HG03520 (cell line): ENCODE measurements at regions not wholly inside any gene's neighbourhood (a gene's known extent, or its start where the extent isn't known, plus 50 kb on each side); places are given as distances from the start of the nearest gene placed in this dataset.

Source experiments
- ATAC-seq: cut with Tn5 transposase; IDR thresholded peaks from one replicate; pipeline ENCODE4 v1.9.1; 2021; ENCODE audit warnings: mild to moderate bottlenecking, moderate library complexity; ENCODE audit not compliant: unreplicated experiment

DNA sequence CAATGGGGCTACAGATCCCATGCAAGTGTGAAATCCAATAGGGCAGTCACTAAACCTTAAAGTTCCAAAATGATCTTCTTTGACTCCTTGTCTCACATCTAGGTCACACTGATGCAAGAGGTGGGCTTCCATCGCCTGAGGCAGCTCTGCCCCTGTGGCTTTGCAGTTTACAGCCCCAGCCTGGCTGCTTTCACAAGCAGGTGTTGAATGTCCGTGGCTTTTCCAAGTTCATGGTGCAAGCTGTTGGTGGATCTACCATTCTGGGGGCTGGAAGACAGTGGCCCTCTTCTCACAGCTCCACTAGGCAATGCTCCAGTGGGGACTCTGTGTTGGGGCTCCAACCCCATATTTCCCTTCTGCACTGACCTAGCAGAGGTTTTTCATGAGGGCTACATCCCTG, 68.5 kb upstream of the PRR20G start:
- no peak for ATAC-seq

DNA sequence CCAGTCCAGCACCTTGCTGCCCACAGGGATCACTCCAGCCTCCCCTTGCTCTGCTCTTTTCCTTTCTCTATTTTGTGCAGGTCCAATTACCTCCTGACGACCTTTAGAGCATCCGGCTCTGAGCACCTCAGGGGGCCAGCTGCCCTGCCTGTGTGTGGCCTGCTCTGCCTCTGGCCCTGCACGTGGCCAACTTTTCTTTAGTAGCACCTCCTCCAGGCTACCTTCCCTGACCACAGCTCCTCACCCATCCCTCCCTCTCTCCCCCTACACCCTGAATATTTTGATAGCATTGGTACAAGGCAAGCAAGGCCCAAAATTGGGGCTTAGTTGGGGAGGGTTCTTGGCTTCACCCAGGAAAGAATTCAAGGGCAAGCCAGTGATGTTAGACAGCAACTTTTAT, 66.9 kb upstream of the PRR20G start:
- ATAC-seq: no peak

DNA sequence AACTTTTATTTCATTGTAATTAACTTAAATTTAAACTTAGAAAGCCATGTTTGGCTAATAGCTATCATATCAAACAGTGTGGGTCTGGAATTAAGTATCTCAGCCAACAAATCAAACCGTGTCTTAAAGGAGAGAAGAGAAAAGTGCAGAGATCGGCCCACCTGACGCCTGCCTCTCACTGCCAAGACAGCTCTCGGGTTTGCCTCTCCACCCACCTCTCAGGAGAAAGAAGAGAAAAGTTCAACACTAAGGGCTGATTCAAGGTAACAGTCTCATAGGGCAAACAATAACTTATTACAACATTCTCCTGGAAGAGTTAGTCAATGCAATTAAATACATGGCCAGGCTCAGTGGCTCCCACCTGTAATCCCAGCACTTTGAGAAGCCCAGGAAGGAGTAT, 64.8 kb upstream of the PRR20G start:
- no peak for ATAC-seq

DNA sequence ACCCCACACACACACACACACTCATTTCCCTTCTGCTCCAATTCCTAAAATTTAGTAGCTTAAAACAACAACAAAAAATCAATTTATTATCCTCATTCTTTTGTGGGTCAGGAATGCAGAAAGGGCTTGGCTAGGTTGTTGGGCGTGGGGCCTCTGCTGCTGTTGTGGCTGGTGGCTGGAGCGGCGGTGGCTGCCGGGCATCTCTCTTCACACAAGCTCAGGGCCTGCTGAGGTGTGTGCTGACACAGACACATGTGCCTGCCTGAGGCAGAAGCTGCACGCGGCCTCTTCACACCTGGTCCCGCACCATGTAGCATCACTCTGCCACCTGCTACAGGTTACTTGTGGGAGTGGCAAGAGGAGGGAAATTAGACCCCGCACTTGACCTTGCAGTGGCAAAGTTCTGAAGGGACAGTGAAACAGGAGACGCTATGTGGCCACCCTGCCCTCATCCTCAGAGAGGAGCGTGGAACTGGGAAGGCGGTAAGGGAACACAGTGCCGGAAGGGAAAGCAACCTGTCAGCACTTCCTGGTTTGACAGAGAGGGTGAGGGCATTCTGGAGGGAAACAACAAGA, 64.0 kb upstream of the PRR20G start:
- no peak for ATAC-seq

DNA sequence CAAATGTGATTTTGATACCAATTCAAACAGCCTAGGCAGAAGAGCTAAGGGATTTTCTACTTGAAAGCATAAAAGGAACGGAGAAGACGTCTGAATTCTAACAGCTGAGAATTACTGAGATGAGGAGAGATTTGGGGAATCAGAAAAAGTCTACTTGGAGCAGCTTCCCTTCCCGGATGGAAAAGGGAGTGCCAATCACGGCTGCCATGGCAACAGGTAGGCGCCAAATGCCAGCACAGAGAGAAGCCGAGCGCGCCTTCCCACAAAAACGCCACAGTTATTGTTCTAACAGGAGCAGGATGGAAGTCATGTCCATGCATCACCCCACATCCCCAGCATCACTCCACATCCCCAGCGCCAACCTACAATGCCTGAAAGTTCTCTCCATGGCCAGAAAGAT, 63.5 kb upstream of the PRR20G start:
- ATAC-seq: no peak

DNA sequence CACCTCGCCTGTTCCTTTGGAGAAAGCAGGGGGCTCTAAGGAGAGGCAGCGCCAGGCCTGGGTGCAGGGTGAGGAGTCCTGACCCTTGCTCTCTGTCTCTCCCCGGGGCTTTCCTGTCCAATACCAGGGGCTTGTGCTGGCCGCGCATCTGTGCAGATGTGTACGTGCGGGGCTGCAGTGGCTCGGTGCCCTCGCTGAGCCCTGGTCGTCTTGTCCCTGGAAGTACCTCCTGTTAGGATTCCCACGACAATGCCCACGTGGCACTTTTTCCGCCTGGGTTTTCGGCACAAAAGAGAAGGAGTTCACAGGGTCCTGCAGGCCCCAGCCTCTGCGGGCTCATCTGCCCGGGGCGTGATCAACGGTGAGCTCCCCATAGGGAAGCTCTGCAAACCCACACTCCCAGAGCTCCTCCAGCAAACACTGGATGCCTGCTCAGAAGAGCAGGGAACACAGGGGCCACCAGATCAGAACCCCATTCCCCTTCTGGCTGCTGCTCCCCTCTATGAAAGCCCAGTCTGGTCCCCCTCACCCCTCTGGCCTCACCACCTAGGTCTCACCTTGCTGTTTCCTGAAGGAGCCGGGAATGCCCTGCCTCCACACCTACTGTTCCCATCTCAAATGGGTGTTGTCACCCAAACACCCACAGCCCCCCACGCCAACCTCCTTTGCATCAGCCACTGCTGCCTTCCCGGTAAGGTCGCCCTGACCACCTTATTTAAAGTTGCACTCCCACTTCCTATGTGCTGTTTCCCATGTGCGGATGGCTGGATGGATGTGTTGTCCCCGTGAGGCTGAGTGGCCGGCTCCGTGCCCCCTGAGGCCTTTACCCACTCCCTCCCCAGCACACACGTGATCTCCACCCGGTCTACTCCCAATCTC, 62.6 kb upstream of the PRR20G start:
- ATAC-seq: no peak

DNA sequence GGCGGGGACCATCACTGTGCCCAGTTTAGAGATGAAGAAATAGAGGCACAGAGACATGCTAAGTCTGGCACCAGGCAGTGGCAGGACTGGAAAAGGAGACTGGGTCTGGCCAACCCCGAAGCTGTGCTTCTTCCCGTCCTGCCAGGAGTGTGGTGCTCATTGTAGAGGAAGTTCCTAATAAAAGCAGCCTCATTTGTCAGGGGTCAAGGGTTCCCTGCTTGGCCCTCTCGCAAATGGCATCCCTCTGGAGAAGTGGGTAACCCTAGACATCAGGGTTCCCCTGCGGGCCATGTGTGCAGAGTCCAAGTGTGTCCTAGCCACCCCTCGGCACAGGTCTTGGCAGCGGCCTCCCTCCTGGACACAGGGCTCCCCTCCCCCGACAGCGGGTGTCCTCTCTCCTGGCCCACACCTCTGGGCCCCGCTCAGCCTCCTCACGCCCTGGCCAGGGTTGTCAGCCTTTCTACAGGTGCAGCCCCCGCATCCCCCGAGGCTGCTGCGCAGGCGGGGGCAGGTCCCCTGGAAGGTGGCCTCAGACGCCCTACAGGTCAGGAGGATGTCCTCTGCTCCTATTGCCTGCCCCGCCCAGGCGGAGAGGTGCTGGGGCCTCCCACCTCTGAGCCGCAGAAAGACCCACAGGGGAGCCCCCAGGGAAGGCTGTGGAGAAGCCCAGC, 61.8 kb upstream of the PRR20G start:
- no peak for ATAC-seq

DNA sequence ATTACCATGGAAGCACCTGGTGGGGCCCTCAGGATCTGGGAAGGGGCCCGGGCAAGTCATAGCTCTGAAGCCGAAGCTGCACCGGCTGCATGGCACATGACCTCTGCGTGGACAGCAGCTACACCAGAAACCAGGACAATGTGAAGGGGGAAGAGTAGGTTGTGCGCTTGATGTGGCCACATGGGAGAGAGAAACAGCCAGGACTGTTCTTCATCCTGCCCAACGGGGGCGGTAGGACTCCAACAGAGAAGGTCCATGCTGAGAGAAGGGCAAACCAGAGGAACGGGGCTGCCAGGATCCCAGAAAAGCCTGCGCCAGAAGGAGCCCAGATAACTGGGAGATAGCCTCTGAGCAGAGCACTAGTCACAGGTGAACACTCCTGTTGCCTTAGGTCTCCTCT, 54.9 kb upstream of the PRR20G start:
- ATAC-seq: no peak

DNA sequence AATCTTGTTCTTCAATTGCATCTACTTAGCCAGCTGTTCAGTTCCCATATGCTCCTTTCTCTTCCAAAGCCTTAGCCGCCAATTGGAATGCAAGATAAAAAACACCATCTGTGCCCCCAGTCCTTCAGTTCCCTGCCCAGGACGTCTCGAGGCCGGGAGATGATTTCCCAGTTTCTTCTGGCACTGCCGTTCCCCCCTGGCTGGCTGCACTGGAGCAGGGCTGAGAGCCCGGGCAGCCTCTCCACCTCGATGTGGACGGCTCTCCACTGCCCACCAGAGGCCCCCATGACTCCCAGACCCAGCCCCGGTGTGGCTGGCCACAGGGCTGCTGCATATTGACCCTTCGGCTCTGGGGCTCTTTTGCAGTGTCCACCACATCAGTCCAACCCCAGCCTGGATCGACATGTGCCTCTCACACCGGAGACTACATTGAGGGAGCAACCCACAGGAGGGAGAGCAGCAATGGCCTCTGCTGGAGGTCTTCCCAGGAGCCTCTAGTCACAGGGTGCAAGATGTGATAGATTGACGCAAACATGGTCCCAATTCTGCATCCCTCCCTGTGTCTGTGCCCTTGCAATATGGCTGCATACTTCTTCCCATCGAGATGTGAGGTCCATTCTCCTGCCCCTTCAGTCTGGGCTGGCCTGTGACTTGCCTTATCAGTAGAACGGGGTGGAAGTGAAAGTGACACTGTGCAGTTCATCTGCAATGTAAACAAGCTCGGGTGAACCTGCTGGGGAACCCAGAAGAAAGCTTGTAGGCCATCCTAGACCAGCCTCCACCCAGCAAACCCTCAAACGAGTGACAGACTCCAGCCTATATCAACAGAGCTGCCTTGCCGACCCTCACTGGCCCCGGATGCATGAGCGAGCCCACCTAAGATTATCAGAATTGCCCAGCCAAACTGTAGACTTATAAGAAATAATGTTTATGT, 52.3 kb upstream of the PRR20G start:
- no peak for ATAC-seq

DNA sequence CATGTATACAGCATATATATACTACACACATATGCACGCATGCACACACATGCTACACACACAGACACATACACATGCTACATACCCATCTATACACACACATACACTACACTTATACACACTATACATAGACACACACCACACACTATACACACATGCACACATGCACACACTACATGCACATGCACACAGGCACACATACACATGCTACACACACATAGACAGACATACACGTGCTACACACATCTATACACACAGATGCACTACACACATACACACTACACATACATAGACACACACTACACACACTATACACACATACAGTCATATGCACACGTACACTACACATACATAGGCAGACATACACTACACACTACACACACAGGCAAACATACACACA, 51.2 kb upstream of the PRR20G start:
- ATAC-seq: no peak

DNA sequence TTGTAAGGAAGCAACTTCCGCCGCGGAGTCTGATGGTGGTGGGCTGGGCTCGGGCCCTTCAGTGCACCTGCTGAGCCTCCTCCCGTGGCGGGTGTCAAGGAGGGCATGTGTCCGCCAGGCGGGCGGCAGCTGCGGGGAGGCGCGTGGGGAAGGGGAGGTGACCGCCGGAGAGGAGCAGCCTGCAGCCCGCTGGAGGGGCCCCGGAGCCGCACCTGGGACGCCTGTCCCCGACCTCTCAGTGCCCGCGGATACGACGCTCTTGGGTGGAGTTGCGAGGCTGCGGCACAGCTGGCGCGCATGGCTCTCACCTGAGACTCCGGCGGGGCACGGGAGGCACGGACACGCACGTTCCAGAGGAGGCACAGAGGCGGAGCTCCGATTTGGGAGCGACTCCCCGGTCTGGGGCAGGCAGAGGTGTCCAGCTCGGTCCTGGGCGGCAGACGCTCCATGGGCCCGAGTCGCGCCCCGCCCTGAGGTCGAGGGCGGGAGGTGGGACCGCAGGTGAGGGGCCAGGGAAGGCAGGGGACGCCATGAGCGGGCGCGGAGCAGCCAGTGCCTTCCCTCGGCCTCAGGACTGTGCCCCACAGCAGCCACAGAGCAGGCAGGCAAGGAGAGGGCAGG, 50.2 kb upstream of the PRR20G start:
- ATAC-seq: no peak
